Gastroesophageal sphincter (tissue), 3 donors: ENCODE measurements at regions not wholly inside any gene's neighbourhood (a gene's known extent, or its start where the extent isn't known, plus 50 kb on each side); places are given as distances from the start of the nearest gene placed in this dataset.

Experiments used
- CTCF ChIP-seq, 4 experiments: fragments of 200-600 bp in 2 of 4; fragments of 450-650 bp in 2 of 4; sonication (generic) in 1 of 4; IDR thresholded peaks; one replicate each; pipeline ENCODE4 v1.5.1; 2017 to 2019; ENCODE audit warnings: antibody characterized with exemption in 4 of 4, mild to moderate bottlenecking in 2 of 4, moderate library complexity in 2 of 4
- POLR2A ChIP-seq, 2 donors: fragments of 450-650 bp; IDR thresholded peaks; one replicate each; pipeline ENCODE4 v1.6.1; 2017; ENCODE audit warnings: antibody characterized with exemption in 2 of 2, mild to moderate bottlenecking in 2 of 2, moderate library complexity in 1 of 2

- TF ChIP-seq CTCF (IDR thresholded peaks at IDR 0.05) (no peak), POLR2A (IDR thresholded peaks at IDR 0.05) (no peak)
These were observed 1437.8 kb downstream of the BRD1 start for GRCh38 chr22:48389916-48390315.
